OCI-LY7 (cell line): ENCODE measurements at regions not wholly inside any gene's neighbourhood (a gene's known extent, or its start where the extent isn't known, plus 50 kb on each side); places are given as distances from the start of the nearest gene placed in this dataset.

Source experiments
- CTCF ChIP-seq: fragments of 200-600 bp; sonication (generic); conservative IDR thresholded peaks from 2 replicates; pipeline ENCODE4 v1.5.1; 2014; ENCODE audit warnings: mild to moderate bottlenecking, antibody characterized with exemption, low read length, moderate library complexity, mixed read lengths
- EZH2phosphoT487 ChIP-seq: fragments of 200-600 bp; sonication (generic); IDR thresholded peaks from 2 replicates; pipeline ENCODE4 v1.6.1; 2018; ENCODE audit warnings: low read depth, borderline replicate concordance, mild to moderate bottlenecking, mixed run types, antibody characterized with exemption, low read length, moderate library complexity, mixed read lengths

- TF ChIP-seq CTCF (no peak), EZH2phosphoT487 (no peak)
Observed at GRCh38 chr10:121292321-121292720, 305.9 kb downstream of the FGFR2 start.
